ENCODE measurements at regions not wholly inside any gene's neighbourhood (a gene's known extent, or its start where the extent isn't known, plus 50 kb on each side); places are given as distances from the start of the nearest gene placed in this dataset.

DNA sequence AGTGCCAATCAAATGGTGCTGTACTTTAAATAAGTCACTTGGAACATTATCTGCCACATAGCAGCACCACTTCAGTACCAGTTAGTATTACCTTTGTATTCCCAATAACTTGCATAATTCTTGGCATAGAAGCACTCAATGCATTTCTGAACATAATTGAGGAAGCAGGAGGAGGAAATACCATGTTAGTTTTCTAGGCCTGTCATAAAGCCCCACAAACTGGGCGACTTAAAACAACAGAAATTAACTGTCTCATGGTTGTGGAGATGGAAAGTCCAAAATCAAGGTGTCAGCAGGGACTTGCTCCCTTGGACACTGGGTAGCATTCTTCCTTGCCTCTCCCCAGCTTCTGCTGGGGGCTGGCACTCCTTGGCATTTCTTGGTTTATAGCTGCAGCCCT lies 296.2 kb downstream of the HS3ST1 start:
- peaks cover 7% of the 10 kb centered on the region for H3K9me3 Mint-ChIP-seq
- H3K4me3 Mint-ChIP-seq, result no peak overlapping the region
- no peak overlapping the region for H3K27ac Mint-ChIP-seq (ENCODE audit: low read depth)
- H3K4me1 Mint-ChIP-seq, result no peaks in the 10 kb centered on the region
- H3K36me3 Mint-ChIP-seq (ENCODE audit: insufficient read depth), result no peaks in the 10 kb centered on the region
- no peak for DNase-seq (ENCODE audit: low spot score in 2 of 2)
- ATAC-seq (replicated peaks; ENCODE audit: extremely low read depth, poor library complexity, severe bottlenecking), result no peak
- no peaks in the 10 kb centered on the region for H3K27me3 Mint-ChIP-seq

- Mint-ChIP-seq H3K4me1 (no peaks in the 10 kb centered on the region), H3K27me3 (no peaks in the 10 kb centered on the region), H3K4me3 (no peak overlapping the region), H3K9me3 (peaks cover 9% of the 10 kb centered on the region), H3K27ac (ENCODE audit: low read depth) (no peak overlapping the region), H3K36me3 (ENCODE audit: insufficient read depth) (no peaks in the 10 kb centered on the region)
- ATAC-seq (replicated peaks; ENCODE audit: extremely low read depth, poor library complexity, severe bottlenecking) (no peak), DNase-seq (ENCODE audit: low spot score in 2 of 2) (no peak)
Measured at GRCh38 chr4:11131491-11131890, 297.2 kb downstream of the HS3ST1 start.

- ATAC-seq (replicated peaks; ENCODE audit: extremely low read depth, poor library complexity, severe bottlenecking), result no peak
- peaks cover 15% of the 10 kb centered on the region for H3K9me3 Mint-ChIP-seq
- no peaks in the 10 kb centered on the region for H3K4me1 Mint-ChIP-seq
- no peaks in the 10 kb centered on the region for H3K27me3 Mint-ChIP-seq
- DNase-seq (ENCODE audit: low spot score in 2 of 2), result no peak
- H3K4me3 Mint-ChIP-seq, result no peak overlapping the region
- H3K27ac Mint-ChIP-seq (ENCODE audit: low read depth), result no peak overlapping the region
- H3K36me3 Mint-ChIP-seq (ENCODE audit: insufficient read depth), result no peaks in the 10 kb centered on the region
Measured at GRCh38 chr4:11130195-11130970, 298.3 kb downstream of the HS3ST1 start.

GRCh38 chr4:11120435-11120834 lies 308.3 kb downstream of the HS3ST1 start:
- Mint-ChIP-seq H3K4me3 (no peak overlapping the region), H3K9me3 (peaks cover 6% of the 10 kb centered on the region), H3K27me3 (no peaks in the 10 kb centered on the region), H3K4me1 (no peaks in the 10 kb centered on the region), H3K36me3 (ENCODE audit: insufficient read depth) (no peaks in the 10 kb centered on the region), H3K27ac (ENCODE audit: low read depth) (no peak overlapping the region)
- ATAC-seq (replicated peaks; ENCODE audit: extremely low read depth, poor library complexity, severe bottlenecking) (no peak), DNase-seq (ENCODE audit: low spot score in 2 of 2) (no peak)

DNA sequence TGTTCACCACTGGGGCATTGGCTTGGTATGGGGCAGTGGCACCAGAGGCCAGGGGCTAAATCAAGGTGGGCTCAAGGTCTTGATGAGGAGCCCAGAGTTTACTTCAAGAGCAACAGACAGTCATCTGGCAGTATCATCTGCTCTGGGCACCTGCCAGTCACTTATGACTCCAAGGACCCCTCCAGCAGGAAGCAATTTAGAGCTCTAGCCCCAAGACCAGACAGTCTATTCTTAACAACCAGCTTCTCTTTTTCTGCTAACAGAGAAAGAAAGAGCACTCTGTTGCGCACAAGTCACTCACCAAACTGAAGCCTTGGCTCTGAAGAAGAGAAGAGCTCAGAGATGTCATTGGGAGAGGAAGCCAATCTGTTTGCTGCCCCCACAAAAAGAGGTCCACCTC lies 309.2 kb downstream of the HS3ST1 start:
- ATAC-seq (replicated peaks; ENCODE audit: extremely low read depth, poor library complexity, severe bottlenecking) (no peak), DNase-seq (ENCODE audit: low spot score in 2 of 2) (no peak)
- Mint-ChIP-seq H3K27me3 (no peaks in the 10 kb centered on the region), H3K4me3 (no peak overlapping the region), H3K27ac (ENCODE audit: low read depth) (no peak overlapping the region), H3K4me1 (no peaks in the 10 kb centered on the region), H3K36me3 (ENCODE audit: insufficient read depth) (peaks cover 3% of the 10 kb centered on the region), H3K9me3 (peaks cover 6% of the 10 kb centered on the region)

DNA sequence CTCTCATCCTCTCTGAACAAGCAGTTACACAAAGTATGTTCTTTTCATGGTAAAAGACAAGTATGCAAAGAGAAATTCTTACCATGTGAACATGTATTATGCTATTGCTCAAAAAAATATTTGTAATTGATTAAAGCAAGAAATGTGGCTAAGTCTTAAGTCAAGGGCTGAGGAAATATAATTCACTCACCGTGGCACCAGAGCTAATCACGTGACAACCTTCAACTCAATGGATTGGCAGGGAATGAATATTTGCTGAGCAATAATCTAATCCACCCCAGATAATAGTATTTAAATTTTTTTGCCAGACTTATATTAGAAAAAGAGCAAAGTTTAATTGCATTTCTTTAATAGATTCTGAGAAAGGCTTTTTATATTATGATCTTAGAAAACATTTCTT lies 310.2 kb downstream of the HS3ST1 start:
- no peaks in the 10 kb centered on the region for H3K4me1 Mint-ChIP-seq
- no peak overlapping the region for H3K27ac Mint-ChIP-seq (ENCODE audit: low read depth)
- no peaks in the 10 kb centered on the region for H3K27me3 Mint-ChIP-seq
- ATAC-seq (replicated peaks; ENCODE audit: extremely low read depth, poor library complexity, severe bottlenecking) (no peak), DNase-seq (ENCODE audit: low spot score in 2 of 2) (no peak)
- H3K36me3 Mint-ChIP-seq (ENCODE audit: insufficient read depth), result peaks cover 3% of the 10 kb centered on the region
- H3K9me3 Mint-ChIP-seq, result peaks cover 6% of the 10 kb centered on the region
- no peak overlapping the region for H3K4me3 Mint-ChIP-seq

DNA sequence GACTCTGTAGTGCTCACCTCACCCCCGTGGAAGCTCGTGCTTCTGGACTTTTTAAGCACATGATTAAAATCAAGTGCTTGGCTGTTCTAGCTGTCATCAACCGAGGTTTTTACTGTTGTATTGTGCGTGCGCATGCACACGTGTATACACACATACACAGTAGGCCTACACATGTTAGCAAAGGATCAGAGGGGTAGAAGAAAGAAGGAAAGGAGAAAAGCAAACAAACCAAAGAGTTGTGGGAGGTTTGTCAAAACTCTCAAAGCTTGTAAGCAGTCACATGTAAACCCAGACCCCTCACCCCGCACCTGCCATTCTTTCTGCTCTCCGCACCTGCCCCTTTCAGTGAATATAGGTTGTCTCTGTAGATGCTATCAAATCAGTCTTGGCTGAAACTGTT lies 311.8 kb downstream of the HS3ST1 start:
- Mint-ChIP-seq H3K9me3 (peaks cover 6% of the 10 kb centered on the region), H3K27ac (ENCODE audit: low read depth) (no peak overlapping the region)

GRCh38 chr4:11111876-11112275 lies 316.8 kb downstream of the HS3ST1 start:
- Mint-ChIP-seq H3K36me3 (ENCODE audit: insufficient read depth) (peaks cover 3% of the 10 kb centered on the region), H3K27ac (ENCODE audit: low read depth) (no peak overlapping the region), H3K27me3 (no peaks in the 10 kb centered on the region), H3K9me3 (peaks cover 5% of the 10 kb centered on the region), H3K4me3 (no peak overlapping the region), H3K4me1 (no peaks in the 10 kb centered on the region)
- DNase-seq (ENCODE audit: low spot score in 2 of 2) (no peak), ATAC-seq (replicated peaks; ENCODE audit: extremely low read depth, poor library complexity, severe bottlenecking) (no peak)

More for the DNA sequence above, 311.8 kb downstream of the HS3ST1 start:
- H3K4me3 Mint-ChIP-seq, result no peak overlapping the region
- no peaks in the 10 kb centered on the region for H3K27me3 Mint-ChIP-seq
- H3K4me1 Mint-ChIP-seq, result no peaks in the 10 kb centered on the region
- H3K36me3 Mint-ChIP-seq (ENCODE audit: insufficient read depth), result peaks cover 3% of the 10 kb centered on the region
- DNase-seq (ENCODE audit: low spot score in 2 of 2) (no peak), ATAC-seq (replicated peaks; ENCODE audit: extremely low read depth, poor library complexity, severe bottlenecking) (no peak)

DNA sequence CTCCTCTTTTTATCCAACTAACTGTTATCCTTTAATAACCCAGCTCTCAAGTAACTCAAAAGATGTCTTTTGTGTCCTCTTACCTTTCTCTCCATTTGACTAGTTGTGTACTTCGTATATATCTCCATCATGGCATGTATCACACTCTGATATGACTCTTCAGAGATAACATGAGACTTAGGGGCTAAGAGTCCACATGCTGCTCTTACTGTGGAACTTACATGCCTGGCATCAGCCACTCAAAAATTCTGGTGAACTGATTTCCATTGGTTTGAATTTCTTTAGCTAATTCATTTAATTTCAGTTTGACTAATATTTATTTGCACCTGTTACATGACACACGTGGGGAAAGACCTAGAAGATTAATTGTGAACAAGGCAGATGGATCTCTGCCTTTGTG lies 317.3 kb downstream of the HS3ST1 start:
- Mint-ChIP-seq H3K27me3 (no peaks in the 10 kb centered on the region), H3K27ac (ENCODE audit: low read depth) (no peak overlapping the region), H3K4me1 (no peaks in the 10 kb centered on the region), H3K4me3 (no peak overlapping the region), H3K36me3 (ENCODE audit: insufficient read depth) (peaks cover 3% of the 10 kb centered on the region), H3K9me3 (peaks cover 5% of the 10 kb centered on the region)
- ATAC-seq (replicated peaks; ENCODE audit: extremely low read depth, poor library complexity, severe bottlenecking) (no peak), DNase-seq (ENCODE audit: low spot score in 2 of 2) (no peak)

GRCh38 chr4:11106759-11107158 lies 321.9 kb downstream of the HS3ST1 start:
- Mint-ChIP-seq H3K9me3 (peaks cover 5% of the 10 kb centered on the region), H3K27me3 (no peaks in the 10 kb centered on the region), H3K36me3 (ENCODE audit: insufficient read depth) (no peaks in the 10 kb centered on the region), H3K4me3 (no peak overlapping the region), H3K27ac (ENCODE audit: low read depth) (no peak overlapping the region), H3K4me1 (no peaks in the 10 kb centered on the region)
- ATAC-seq (replicated peaks; ENCODE audit: extremely low read depth, poor library complexity, severe bottlenecking) (no peak), DNase-seq (ENCODE audit: low spot score in 2 of 2) (no peak)

GRCh38 chr4:11106190-11106589 lies 322.5 kb downstream of the HS3ST1 start:
- Mint-ChIP-seq H3K36me3 (ENCODE audit: insufficient read depth) (no peaks in the 10 kb centered on the region), H3K9me3 (peaks cover 2% of the 10 kb centered on the region), H3K27ac (ENCODE audit: low read depth) (no peak overlapping the region), H3K4me3 (no peak overlapping the region), H3K27me3 (no peaks in the 10 kb centered on the region), H3K4me1 (no peaks in the 10 kb centered on the region)
- DNase-seq (ENCODE audit: low spot score in 2 of 2), result no peak
- no peak for ATAC-seq (replicated peaks; ENCODE audit: extremely low read depth, poor library complexity, severe bottlenecking)

GRCh38 chr4:11105715-11106114 lies 323.0 kb downstream of the HS3ST1 start:
- Mint-ChIP-seq H3K27me3 (no peaks in the 10 kb centered on the region), H3K4me1 (no peaks in the 10 kb centered on the region), H3K27ac (ENCODE audit: low read depth) (no peak overlapping the region), H3K9me3 (no peaks in the 10 kb centered on the region), H3K36me3 (ENCODE audit: insufficient read depth) (no peaks in the 10 kb centered on the region), H3K4me3 (no peak overlapping the region)
- no peak for ATAC-seq (replicated peaks; ENCODE audit: extremely low read depth, poor library complexity, severe bottlenecking)
- DNase-seq (ENCODE audit: low spot score in 2 of 2), result no peak

- H3K9me3 Mint-ChIP-seq, result peaks cover 6% of the 10 kb centered on the region
- H3K4me3 Mint-ChIP-seq, result no peak overlapping the region
- ATAC-seq (replicated peaks; ENCODE audit: extremely low read depth, poor library complexity, severe bottlenecking), result no peak
- H3K4me1 Mint-ChIP-seq, result no peaks in the 10 kb centered on the region
- H3K27me3 Mint-ChIP-seq, result no peaks in the 10 kb centered on the region
- DNase-seq (ENCODE audit: low spot score in 2 of 2), result no peak
- no peak overlapping the region for H3K27ac Mint-ChIP-seq (ENCODE audit: low read depth)
- H3K36me3 Mint-ChIP-seq (ENCODE audit: insufficient read depth), result no peaks in the 10 kb centered on the region
Measured at GRCh38 chr4:11098461-11098860, 330.2 kb downstream of the HS3ST1 start.

All from central memory CD8-positive, alpha-beta T cell (primary cell).